ENCODE measurements at regions not wholly inside any gene's neighbourhood (a gene's known extent, or its start where the extent isn't known, plus 50 kb on each side); places are given as distances from the start of the nearest gene placed in this dataset.

- TF ChIP-seq EP300 (conservative IDR thresholded peaks at IDR 0.05; ENCODE audit: poor library complexity, severe bottlenecking) = no peak
- TF ChIP-seq, protein P1, sequence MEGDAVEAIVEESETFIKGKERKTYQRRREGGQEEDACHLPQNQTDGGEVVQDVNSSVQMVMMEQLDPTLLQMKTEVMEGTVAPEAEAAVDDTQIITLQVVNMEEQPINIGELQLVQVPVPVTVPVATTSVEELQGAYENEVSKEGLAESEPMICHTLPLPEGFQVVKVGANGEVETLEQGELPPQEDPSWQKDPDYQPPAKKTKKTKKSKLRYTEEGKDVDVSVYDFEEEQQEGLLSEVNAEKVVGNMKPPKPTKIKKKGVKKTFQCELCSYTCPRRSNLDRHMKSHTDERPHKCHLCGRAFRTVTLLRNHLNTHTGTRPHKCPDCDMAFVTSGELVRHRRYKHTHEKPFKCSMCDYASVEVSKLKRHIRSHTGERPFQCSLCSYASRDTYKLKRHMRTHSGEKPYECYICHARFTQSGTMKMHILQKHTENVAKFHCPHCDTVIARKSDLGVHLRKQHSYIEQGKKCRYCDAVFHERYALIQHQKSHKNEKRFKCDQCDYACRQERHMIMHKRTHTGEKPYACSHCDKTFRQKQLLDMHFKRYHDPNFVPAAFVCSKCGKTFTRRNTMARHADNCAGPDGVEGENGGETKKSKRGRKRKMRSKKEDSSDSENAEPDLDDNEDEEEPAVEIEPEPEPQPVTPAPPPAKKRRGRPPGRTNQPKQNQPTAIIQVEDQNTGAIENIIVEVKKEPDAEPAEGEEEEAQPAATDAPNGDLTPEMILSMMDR (IDR thresholded peaks at IDR 0.05; ENCODE audit: poor library complexity, severe bottlenecking) = no peak
- no peak for TF ChIP-seq EZH2 (IDR thresholded peaks at IDR 0.05; ENCODE audit: borderline replicate concordance, insufficient read depth, low read length, poor library complexity, severe bottlenecking)
- no peak for TF ChIP-seq SMC3 (conservative IDR thresholded peaks at IDR 0.05; ENCODE audit: poor library complexity)
- TF ChIP-seq POLR2AphosphoS5 (IDR thresholded peaks at IDR 0.05) = no peak
- TF ChIP-seq, protein P2, sequence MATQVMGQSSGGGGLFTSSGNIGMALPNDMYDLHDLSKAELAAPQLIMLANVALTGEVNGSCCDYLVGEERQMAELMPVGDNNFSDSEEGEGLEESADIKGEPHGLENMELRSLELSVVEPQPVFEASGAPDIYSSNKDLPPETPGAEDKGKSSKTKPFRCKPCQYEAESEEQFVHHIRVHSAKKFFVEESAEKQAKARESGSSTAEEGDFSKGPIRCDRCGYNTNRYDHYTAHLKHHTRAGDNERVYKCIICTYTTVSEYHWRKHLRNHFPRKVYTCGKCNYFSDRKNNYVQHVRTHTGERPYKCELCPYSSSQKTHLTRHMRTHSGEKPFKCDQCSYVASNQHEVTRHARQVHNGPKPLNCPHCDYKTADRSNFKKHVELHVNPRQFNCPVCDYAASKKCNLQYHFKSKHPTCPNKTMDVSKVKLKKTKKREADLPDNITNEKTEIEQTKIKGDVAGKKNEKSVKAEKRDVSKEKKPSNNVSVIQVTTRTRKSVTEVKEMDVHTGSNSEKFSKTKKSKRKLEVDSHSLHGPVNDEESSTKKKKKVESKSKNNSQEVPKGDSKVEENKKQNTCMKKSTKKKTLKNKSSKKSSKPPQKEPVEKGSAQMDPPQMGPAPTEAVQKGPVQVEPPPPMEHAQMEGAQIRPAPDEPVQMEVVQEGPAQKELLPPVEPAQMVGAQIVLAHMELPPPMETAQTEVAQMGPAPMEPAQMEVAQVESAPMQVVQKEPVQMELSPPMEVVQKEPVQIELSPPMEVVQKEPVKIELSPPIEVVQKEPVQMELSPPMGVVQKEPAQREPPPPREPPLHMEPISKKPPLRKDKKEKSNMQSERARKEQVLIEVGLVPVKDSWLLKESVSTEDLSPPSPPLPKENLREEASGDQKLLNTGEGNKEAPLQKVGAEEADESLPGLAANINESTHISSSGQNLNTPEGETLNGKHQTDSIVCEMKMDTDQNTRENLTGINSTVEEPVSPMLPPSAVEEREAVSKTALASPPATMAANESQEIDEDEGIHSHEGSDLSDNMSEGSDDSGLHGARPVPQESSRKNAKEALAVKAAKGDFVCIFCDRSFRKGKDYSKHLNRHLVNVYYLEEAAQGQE (IDR thresholded peaks at IDR 0.05; ENCODE audit: borderline replicate concordance) = no peak
- TF ChIP-seq MXI1 (conservative IDR thresholded peaks at IDR 0.05; ENCODE audit: poor library complexity, severe bottlenecking) = no peak
- no peak for TF ChIP-seq TAF1 (IDR thresholded peaks at IDR 0.05; ENCODE audit: low read depth)
- no peak for TF ChIP-seq RAD21 (conservative IDR thresholded peaks at IDR 0.05)
- Histone ChIP-seq H4K20me1 (ENCODE audit: insufficient read depth) (no peaks in the 10 kb centered on the region), H3K4me2 (ENCODE audit: low read length) (no peak overlapping the region), H3F3A (ENCODE audit: insufficient read depth, low read length, poor library complexity, severe bottlenecking) (no peaks in the 10 kb centered on the region), H3K27ac (ENCODE audit: low read length) (no peak overlapping the region), H3K4me3 (ENCODE audit: low read length) (no peak overlapping the region), H3K9me3 (ENCODE audit: low read length) (no peaks in the 10 kb centered on the region), H3K36me3 (ENCODE audit: insufficient read depth, low read length) (no peaks in the 10 kb centered on the region), H3K9me2 (ENCODE audit: insufficient read depth, low read length) (no peaks in the 10 kb centered on the region), H3K79me2 (replicated peaks; ENCODE audit: insufficient read depth, low read length) (no peaks in the 10 kb centered on the region), H3K27me3 (ENCODE audit: insufficient read depth, low read depth, low read length) (no peaks in the 10 kb centered on the region), H3K9ac (ENCODE audit: low read length) (no peak overlapping the region), H2AFZ (ENCODE audit: low read depth, low read length) (no peak overlapping the region)
Observed at GRCh38 chr17:79249929-79250521, 175.4 kb downstream of the ENGASE start.

GRCh38 chr17:79248843-79249493 lies 174.3 kb downstream of the ENGASE start:
- Histone ChIP-seq H3K27ac (ENCODE audit: low read length) (no peak overlapping the region), H3K36me3 (ENCODE audit: insufficient read depth, low read length) (no peaks in the 10 kb centered on the region), H2AFZ (ENCODE audit: low read depth, low read length) (no peak overlapping the region), H3K4me2 (ENCODE audit: low read length) (no peak overlapping the region), H3F3A (ENCODE audit: insufficient read depth, low read length, poor library complexity, severe bottlenecking) (no peaks in the 10 kb centered on the region), H4K20me1 (ENCODE audit: insufficient read depth) (no peaks in the 10 kb centered on the region), H3K9me3 (ENCODE audit: low read length) (no peaks in the 10 kb centered on the region), H3K9me2 (ENCODE audit: insufficient read depth, low read length) (no peaks in the 10 kb centered on the region), H3K9ac (ENCODE audit: low read length) (no peak overlapping the region), H3K4me3 (ENCODE audit: low read length) (no peak overlapping the region), H3K27me3 (ENCODE audit: insufficient read depth, low read depth, low read length) (no peaks in the 10 kb centered on the region), H3K79me2 (replicated peaks; ENCODE audit: insufficient read depth, low read length) (no peaks in the 10 kb centered on the region)
- TF ChIP-seq, protein P2 (IDR thresholded peaks at IDR 0.05; ENCODE audit: borderline replicate concordance) = no peak
- TF ChIP-seq POLR2AphosphoS5 (IDR thresholded peaks at IDR 0.05) = no peak
- no peak for TF ChIP-seq EP300 (conservative IDR thresholded peaks at IDR 0.05; ENCODE audit: poor library complexity, severe bottlenecking)

Data from neural cell (in vitro differentiated cells).